GM21717 (cell line): ENCODE measurements at regions not wholly inside any gene's neighbourhood (a gene's known extent, or its start where the extent isn't known, plus 50 kb on each side); places are given as distances from the start of the nearest gene placed in this dataset.
"Not testable (repeated sequence)": the region's sequence is repeated elsewhere in the genome, so short reads cannot be mapped to it uniquely, and the experiment has no call there.

ENCODE experiments used
- ATAC-seq: cut with Tn5 transposase; IDR thresholded peaks from one replicate; pipeline ENCODE4 v1.9.1; 2021; ENCODE audit warnings: mild to moderate bottlenecking, moderate library complexity; ENCODE audit not compliant: unreplicated experiment

GRCh38 chr2:43004126-43004865 is 211.9 kb upstream of the HAAO start:
- ATAC-seq = not testable (repeated sequence)

- no peak for ATAC-seq
These were observed 211.3 kb upstream of the HAAO start for GRCh38 chr2:43003702-43004101.

- no peak for ATAC-seq
These were observed 209.5 kb upstream of the HAAO start for GRCh38 chr2:43001787-43002468.

- no peak for ATAC-seq
These were observed 208.6 kb upstream of the HAAO start for GRCh38 chr2:43001055-43001378.

- no peak for ATAC-seq
These were observed 208.1 kb upstream of the HAAO start for GRCh38 chr2:43000242-43001054.

GRCh38 chr2:42999856-43000241 is 207.5 kb upstream of the HAAO start:
- ATAC-seq = no peak

- ATAC-seq = no peak
These were observed 207.0 kb upstream of the HAAO start for GRCh38 chr2:42999391-42999841.

GRCh38 chr2:42998721-42999120 is 206.3 kb upstream of the HAAO start:
- no peak for ATAC-seq

- ATAC-seq = no peak
These were observed 204.1 kb upstream of the HAAO start for GRCh38 chr2:42996528-42996927.

GRCh38 chr2:42995752-42996422 is 203.5 kb upstream of the HAAO start:
- no peak for ATAC-seq

- not testable (repeated sequence) for ATAC-seq
These were observed 197.1 kb upstream of the HAAO start for GRCh38 chr2:42989283-42990081.

- ATAC-seq = not testable (repeated sequence)
These were observed 195.7 kb upstream of the HAAO start for GRCh38 chr2:42988055-42988454.

- ATAC-seq = no peak
These were observed 194.9 kb upstream of the HAAO start for GRCh38 chr2:42987112-42987922.

- no peak for ATAC-seq
These were observed 192.2 kb upstream of the HAAO start for GRCh38 chr2:42984617-42985016.

- ATAC-seq = no peak
These were observed 191.7 kb upstream of the HAAO start for GRCh38 chr2:42984081-42984480.

- ATAC-seq = no peak
These were observed 188.5 kb upstream of the HAAO start for GRCh38 chr2:42980764-42981416.

GRCh38 chr2:42979870-42980763 is 187.7 kb upstream of the HAAO start:
- ATAC-seq = no peak

- no peak for ATAC-seq
These were observed 187.1 kb upstream of the HAAO start for GRCh38 chr2:42979416-42979869.
